SK-N-SH treated with all-trans-retinoic acid at 6 μM for 48 hours (cell line): ENCODE measurements at regions not wholly inside any gene's neighbourhood (a gene's known extent, or its start where the extent isn't known, plus 50 kb on each side); places are given as distances from the start of the nearest gene placed in this dataset.

Experiments
- ARNTL ChIP-seq: fragments of 450-650 bp; formaldehyde crosslinking; IDR thresholded peaks from 2 replicates; pipeline ENCODE4 v1.5.0; 2020; ENCODE audit warnings: low read depth, mild to moderate bottlenecking, moderate library complexity, borderline replicate concordance
- BACH2 ChIP-seq: fragments of 250-450 bp; sonication (Bioruptor Pico); IDR thresholded peaks from 2 replicates; pipeline ENCODE4 v1.9.0; 2021; ENCODE audit warnings: mild to moderate bottlenecking, borderline replicate concordance
- CREB5 ChIP-seq: fragments of 250-450 bp; sonication (Bioruptor Pico); IDR thresholded peaks from 2 replicates; pipeline ENCODE4 v1.5.1; 2020; ENCODE audit warnings: low read depth, mild to moderate bottlenecking, moderate library complexity
- CSDC2 ChIP-seq: fragments of 250-450 bp; sonication (Bioruptor Pico); IDR thresholded peaks from 2 replicates; pipeline ENCODE4 v1.5.0; 2020; ENCODE audit warnings: mild to moderate bottlenecking, moderate library complexity
- CSRNP3 ChIP-seq: fragments of 250-450 bp; sonication (Bioruptor Pico); IDR thresholded peaks from 2 replicates; pipeline ENCODE4 v1.5.1; 2021; ENCODE audit warnings: mild to moderate bottlenecking, moderate library complexity
- GLIS3 ChIP-seq: fragments of 250-450 bp; sonication (Bioruptor Pico); IDR thresholded peaks from 2 replicates; pipeline ENCODE4 v1.5.0; 2020; ENCODE audit warnings: mild to moderate bottlenecking, moderate library complexity
- OSR1 ChIP-seq: fragments of 250-450 bp; sonication (Bioruptor Pico); IDR thresholded peaks from 2 replicates; pipeline ENCODE4 v1.8.0; 2022; ENCODE audit warnings: moderate library complexity, mild to moderate bottlenecking, inconsistent platforms
- POU6F1 ChIP-seq: fragments of 250-450 bp; sonication (Bioruptor Pico); IDR thresholded peaks from 2 replicates; pipeline ENCODE4 v1.8.0; 2021; ENCODE audit warnings: low read depth, mild to moderate bottlenecking, moderate library complexity, borderline replicate concordance
- PPARA ChIP-seq: fragments of 250-450 bp; sonication (Bioruptor Pico); IDR thresholded peaks from 2 replicates; pipeline ENCODE4 v1.5.0; 2020; ENCODE audit warnings: mild to moderate bottlenecking, borderline replicate concordance
- RARB ChIP-seq: fragments of 250-450 bp; sonication (Bioruptor Pico); IDR thresholded peaks from 2 replicates; pipeline ENCODE4 v1.8.0; 2021; ENCODE audit warnings: mild to moderate bottlenecking, moderate library complexity
- TOX ChIP-seq: fragments of 250-450 bp; sonication (Bioruptor Pico); IDR thresholded peaks from 2 replicates; pipeline ENCODE4 v1.8.0; 2021; ENCODE audit warnings: mild to moderate bottlenecking, moderate library complexity, borderline replicate concordance
- ZFP3 ChIP-seq: fragments of 250-450 bp; sonication (Bioruptor Pico); IDR thresholded peaks from 2 replicates; pipeline ENCODE4 v1.5.0; 2020; ENCODE audit warnings: mild to moderate bottlenecking, moderate library complexity

- no peak for TF ChIP-seq OSR1 (CRISPR knock-in tag)
- TF ChIP-seq BACH2 (CRISPR knock-in tag) = no peak
- TF ChIP-seq GLIS3 (CRISPR knock-in tag) = no peak
- TF ChIP-seq CREB5 (CRISPR knock-in tag) = no peak
- no peak for TF ChIP-seq PPARA
- no peak for TF ChIP-seq TOX (CRISPR knock-in tag)
- TF ChIP-seq ZFP3 = no peak
- no peak for TF ChIP-seq CSDC2 (CRISPR knock-in tag)
- TF ChIP-seq ARNTL (CRISPR knock-in tag) = no peak
- no peak for TF ChIP-seq CSRNP3 (CRISPR knock-in tag)
- no peak for TF ChIP-seq RARB (CRISPR knock-in tag)
- TF ChIP-seq POU6F1 (CRISPR knock-in tag) = no peak
Observed at GRCh38 chr13:91144486-91144885, 203.0 kb upstream of the MIR17HG start.
